Nephron progenitor cell (in vitro differentiated cells): ENCODE measurements at regions not wholly inside any gene's neighbourhood (a gene's known extent, or its start where the extent isn't known, plus 50 kb on each side); places are given as distances from the start of the nearest gene placed in this dataset.

Experiments
- DNase-seq: peaks from one replicate; pipeline ENCODE4 v3.0.0; 2021
- H3K27ac Mint-ChIP-seq: 2 replicates; pipeline ENCODE4 v1.8.0; 2021; ENCODE audit warnings: mild to moderate bottlenecking, moderate library complexity, mixed read lengths
- H3K27me3 Mint-ChIP-seq: 2 replicates; pipeline ENCODE4 v1.8.0; 2021; ENCODE audit warnings: mild to moderate bottlenecking, low read depth, mixed read lengths; ENCODE audit not compliant: poor library complexity
- H3K36me3 Mint-ChIP-seq: 2 replicates; pipeline ENCODE4 v1.8.0; 2021; ENCODE audit warnings: low read depth, mixed read lengths
- H3K4me1 Mint-ChIP-seq: 2 replicates; pipeline ENCODE4 v1.8.0; 2021; ENCODE audit warnings: mixed read lengths
- H3K4me3 Mint-ChIP-seq: 2 replicates; pipeline ENCODE4 v1.8.0; 2021; ENCODE audit warnings: mild to moderate bottlenecking, moderate library complexity, mixed read lengths
- H3K9me3 Mint-ChIP-seq: 2 replicates; pipeline ENCODE4 v1.8.0; 2021; ENCODE audit warnings: mild to moderate bottlenecking, moderate library complexity, mixed read lengths
- TF ChIP-seq, protein P1 (sequence below): fragments of 200-600 bp; sonication (generic); IDR thresholded peaks from 2 replicates; pipeline ENCODE4 v1.5.0; 2021; ENCODE audit warnings: antibody characterized with exemption

DNA sequence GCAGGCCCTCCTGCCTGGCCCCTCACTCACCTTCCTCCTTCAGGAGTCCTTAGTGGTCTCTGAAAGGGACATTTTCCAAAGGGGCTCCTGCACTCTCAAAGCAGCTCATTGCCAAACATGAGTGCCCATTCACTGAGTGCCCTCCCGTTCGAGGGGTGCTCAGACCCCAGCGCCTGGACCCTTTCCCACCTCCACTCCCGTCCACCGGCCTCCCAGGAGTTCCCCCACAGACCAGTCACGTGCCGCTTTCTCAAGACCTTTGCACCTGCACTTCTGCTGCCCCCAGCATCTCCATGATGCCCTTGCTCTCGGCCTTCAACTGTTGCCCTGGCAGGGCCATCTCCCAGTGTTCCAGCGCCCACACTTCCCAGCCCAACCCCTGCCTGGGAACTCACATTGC lies 89.5 kb downstream of the ADRA2C start:
- Mint-ChIP-seq H3K4me3 (no peak overlapping the region), H3K36me3 (no peaks in the 10 kb centered on the region), H3K27ac (no peak overlapping the region), H3K27me3 (peaks cover 38% of the 10 kb centered on the region), H3K4me1 (no peaks in the 10 kb centered on the region), H3K9me3 (peaks cover 2% of the 10 kb centered on the region)
- TF ChIP-seq, protein P1, sequence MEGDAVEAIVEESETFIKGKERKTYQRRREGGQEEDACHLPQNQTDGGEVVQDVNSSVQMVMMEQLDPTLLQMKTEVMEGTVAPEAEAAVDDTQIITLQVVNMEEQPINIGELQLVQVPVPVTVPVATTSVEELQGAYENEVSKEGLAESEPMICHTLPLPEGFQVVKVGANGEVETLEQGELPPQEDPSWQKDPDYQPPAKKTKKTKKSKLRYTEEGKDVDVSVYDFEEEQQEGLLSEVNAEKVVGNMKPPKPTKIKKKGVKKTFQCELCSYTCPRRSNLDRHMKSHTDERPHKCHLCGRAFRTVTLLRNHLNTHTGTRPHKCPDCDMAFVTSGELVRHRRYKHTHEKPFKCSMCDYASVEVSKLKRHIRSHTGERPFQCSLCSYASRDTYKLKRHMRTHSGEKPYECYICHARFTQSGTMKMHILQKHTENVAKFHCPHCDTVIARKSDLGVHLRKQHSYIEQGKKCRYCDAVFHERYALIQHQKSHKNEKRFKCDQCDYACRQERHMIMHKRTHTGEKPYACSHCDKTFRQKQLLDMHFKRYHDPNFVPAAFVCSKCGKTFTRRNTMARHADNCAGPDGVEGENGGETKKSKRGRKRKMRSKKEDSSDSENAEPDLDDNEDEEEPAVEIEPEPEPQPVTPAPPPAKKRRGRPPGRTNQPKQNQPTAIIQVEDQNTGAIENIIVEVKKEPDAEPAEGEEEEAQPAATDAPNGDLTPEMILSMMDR: no peak
- DNase-seq: no peak

DNA sequence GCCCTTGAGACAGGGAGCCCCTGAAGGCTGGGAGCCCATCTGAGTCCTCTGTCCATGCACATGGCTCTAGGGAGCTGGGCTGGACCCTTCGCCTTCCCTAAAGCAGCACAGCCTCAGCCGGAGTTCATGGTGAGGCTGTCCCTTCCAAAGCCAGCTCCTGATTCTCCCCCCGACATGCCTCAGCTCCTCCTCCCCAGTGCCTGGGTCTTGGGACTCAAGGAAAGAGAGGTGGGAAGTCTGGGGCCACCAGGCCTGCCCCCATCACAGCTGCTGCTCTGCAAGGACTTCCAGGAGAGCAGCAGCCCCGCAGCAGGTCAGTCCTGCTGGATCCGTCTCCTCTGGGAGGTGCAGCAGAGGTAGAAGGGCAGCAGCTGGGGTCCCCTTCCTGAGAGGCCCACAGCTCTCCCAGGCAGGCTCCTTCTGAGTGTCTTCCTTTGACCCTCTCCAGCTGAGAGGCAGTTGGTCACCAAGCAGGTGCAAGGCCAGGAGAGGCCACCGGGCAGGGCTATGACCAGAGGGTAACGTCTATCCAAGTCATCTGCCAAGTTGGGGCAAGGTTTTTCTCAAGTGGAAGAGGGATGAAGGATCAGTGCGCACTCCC lies 90.5 kb downstream of the ADRA2C start:
- Mint-ChIP-seq H3K36me3 (no peaks in the 10 kb centered on the region), H3K9me3 (no peaks in the 10 kb centered on the region), H3K4me3 (no peak overlapping the region), H3K27ac (no peak overlapping the region), H3K4me1 (no peaks in the 10 kb centered on the region), H3K27me3 (peaks cover 36% of the 10 kb centered on the region)
- DNase-seq: no peak
- TF ChIP-seq, protein P1: no peak

DNA sequence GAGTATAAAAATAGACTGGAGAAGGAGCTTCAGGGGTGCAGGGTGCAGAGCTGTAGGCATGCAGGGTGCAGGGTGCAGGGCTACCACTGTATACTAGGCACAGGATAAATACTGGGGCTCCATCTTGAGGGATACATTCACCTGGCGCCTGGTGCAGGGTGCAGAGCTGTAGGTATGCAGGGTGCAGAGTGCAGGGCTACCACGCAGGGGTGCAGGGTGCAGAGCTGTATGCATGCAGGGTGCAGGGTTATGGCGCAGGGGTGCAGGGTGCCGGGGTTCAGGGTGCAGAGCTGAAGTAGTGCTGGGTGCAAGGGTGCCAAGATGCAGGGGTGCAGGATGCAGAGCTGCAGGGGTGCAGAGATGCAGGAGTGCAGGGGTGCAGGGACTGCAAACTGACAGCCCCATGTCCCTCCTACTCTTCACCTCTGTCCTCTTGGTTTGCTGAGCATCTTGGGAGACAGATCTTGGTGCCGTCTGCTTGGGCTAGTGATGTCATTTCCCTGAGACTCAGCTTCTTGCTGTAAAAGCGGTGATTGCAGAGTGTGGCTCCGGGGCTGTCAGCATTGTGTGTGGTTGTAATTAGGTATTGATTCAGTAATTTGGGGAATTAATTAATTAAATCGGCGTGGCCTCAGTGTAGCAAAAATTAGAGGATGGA lies 91.2 kb downstream of the ADRA2C start:
- peaks cover 32% of the 10 kb centered on the region for H3K27me3 Mint-ChIP-seq
- DNase-seq: no peak
- TF ChIP-seq, protein P1: no peak
- no peak overlapping the region for H3K27ac Mint-ChIP-seq
- no peak overlapping the region for H3K4me3 Mint-ChIP-seq
- no peaks in the 10 kb centered on the region for H3K36me3 Mint-ChIP-seq
- no peaks in the 10 kb centered on the region for H3K4me1 Mint-ChIP-seq
- H3K9me3 Mint-ChIP-seq: no peaks in the 10 kb centered on the region

DNA sequence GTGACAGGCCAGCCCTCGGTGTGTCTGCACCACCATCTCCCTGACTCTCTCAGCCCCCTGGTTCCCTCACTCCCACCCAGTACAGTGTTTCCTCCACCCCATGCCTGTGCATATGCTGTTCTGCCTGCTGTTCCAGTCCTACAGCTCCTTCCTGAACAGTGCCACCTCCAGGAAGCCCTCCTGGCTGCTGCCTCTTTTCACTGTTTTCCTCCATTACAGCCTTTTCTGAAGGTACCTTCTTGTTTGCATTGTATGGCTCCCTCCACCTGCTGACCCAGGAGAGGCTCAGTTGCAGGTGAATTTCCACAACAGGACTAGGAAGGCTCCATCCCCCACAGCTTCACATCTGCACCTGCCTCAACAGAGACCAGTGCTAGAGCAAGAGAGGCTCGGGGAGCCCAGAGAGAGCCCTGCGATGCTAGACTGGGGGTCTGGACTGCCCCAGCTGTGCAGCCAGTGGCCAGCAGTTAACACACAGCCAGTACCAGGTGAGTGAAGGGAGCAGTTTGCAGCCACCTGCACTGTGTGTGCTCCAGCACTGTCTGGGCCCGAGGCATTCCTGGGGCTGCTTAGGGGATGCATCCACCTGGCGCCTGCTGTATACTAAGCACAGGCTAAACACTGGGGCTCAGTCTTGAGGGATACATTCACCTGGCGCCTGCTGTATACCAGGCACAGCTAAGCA lies 92.0 kb downstream of the ADRA2C start:
- H3K27me3 Mint-ChIP-seq: peaks cover 32% of the 10 kb centered on the region
- H3K36me3 Mint-ChIP-seq: no peaks in the 10 kb centered on the region
- no peak for DNase-seq
- TF ChIP-seq, protein P1: no peak
- no peaks in the 10 kb centered on the region for H3K9me3 Mint-ChIP-seq
- no peaks in the 10 kb centered on the region for H3K4me1 Mint-ChIP-seq
- no peak overlapping the region for H3K4me3 Mint-ChIP-seq
- H3K27ac Mint-ChIP-seq: no peak overlapping the region

DNA sequence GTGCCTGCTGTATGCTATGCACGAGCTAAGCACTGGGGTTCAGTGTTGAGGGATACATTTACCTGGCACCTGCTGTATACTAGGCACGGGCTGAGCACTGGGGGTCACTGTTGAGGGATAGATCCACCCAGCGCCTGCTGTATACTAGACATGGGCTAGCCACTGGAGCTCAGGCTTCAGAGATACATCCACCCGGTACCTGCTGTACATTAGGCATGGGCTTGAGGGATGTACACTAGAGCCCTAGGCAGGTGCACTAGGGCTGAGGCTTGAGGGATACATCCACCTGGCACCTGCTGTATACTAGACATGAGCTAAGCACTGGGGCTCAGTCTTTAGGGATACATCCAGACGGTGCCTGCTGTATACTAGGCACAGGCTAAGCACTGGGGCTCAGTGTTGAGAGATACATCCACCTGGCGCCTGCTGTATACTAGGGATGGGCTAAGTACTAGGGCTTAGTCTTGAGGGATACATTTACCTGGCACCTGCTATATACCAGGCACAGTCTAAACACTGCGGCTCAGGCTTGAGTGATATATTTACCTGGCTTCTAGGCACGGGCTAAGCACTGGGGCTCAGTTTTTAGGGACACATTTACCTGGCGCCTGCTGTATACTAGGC lies 92.7 kb downstream of the ADRA2C start:
- Mint-ChIP-seq H3K27me3 (peaks cover 35% of the 10 kb centered on the region), H3K9me3 (no peaks in the 10 kb centered on the region), H3K4me3 (no peak overlapping the region), H3K36me3 (no peaks in the 10 kb centered on the region), H3K27ac (no peak overlapping the region), H3K4me1 (no peaks in the 10 kb centered on the region)
- TF ChIP-seq, protein P1: no peak
- no peak for DNase-seq
